Hepatocyte (in vitro differentiated cells): ENCODE measurements at regions not wholly inside any gene's neighbourhood (a gene's known extent, or its start where the extent isn't known, plus 50 kb on each side); places are given as distances from the start of the nearest gene placed in this dataset.

Experiments
- DNase-seq: peaks from one replicate; pipeline ENCODE4 v3.0.0-alpha.2; 2016; ENCODE audit warnings: low spot score
- H2AFZ ChIP-seq: fragments of 200-600 bp; sonication (generic); 2 replicates; pipeline ENCODE4 v1.6.0; 2016; ENCODE audit warnings: antibody characterized with exemption, mild to moderate bottlenecking
- H3K27ac ChIP-seq: fragments of 200-600 bp; sonication (generic); 2 replicates; pipeline ENCODE4 v1.5.1; 2016; ENCODE audit warnings: mild to moderate bottlenecking
- H3K27me3 ChIP-seq: fragments of 200-600 bp; sonication (generic); 2 replicates; pipeline ENCODE4 v1.6.1; 2016
- H3K36me3 ChIP-seq: fragments of 200-600 bp; sonication (generic); replicated peaks from 2 replicates; pipeline ENCODE4 v1.5.1; 2016; ENCODE audit warnings: low read depth; ENCODE audit not compliant: insufficient read depth
- H3K4me1 ChIP-seq: fragments of 200-600 bp; sonication (generic); 2 replicates; pipeline ENCODE4 v1.5.1; 2016; ENCODE audit warnings: mild to moderate bottlenecking, moderate library complexity; ENCODE audit not compliant: insufficient read depth
- H3K4me2 ChIP-seq: fragments of 200-600 bp; sonication (generic); 2 replicates; pipeline ENCODE4 v1.6.0; 2016
- H3K4me3 ChIP-seq: fragments of 200-600 bp; sonication (generic); 2 replicates; pipeline ENCODE4 v1.5.1; 2016; ENCODE audit warnings: mild to moderate bottlenecking
- H3K79me2 ChIP-seq: fragments of 200-600 bp; sonication (generic); 2 replicates; pipeline ENCODE4 v1.6.0; 2017; ENCODE audit warnings: mild to moderate bottlenecking
- H3K9me2 ChIP-seq: fragments of 200-600 bp; sonication (generic); replicated peaks from 2 replicates; pipeline ENCODE4 v1.6.0; 2017; ENCODE audit warnings: mild to moderate bottlenecking; ENCODE audit not compliant: insufficient read depth
- H3K9me3 ChIP-seq: fragments of 200-600 bp; sonication (generic); 2 replicates; pipeline ENCODE4 v1.5.1; 2016; ENCODE audit warnings: low read depth, mild to moderate bottlenecking
- H4K20me1 ChIP-seq: fragments of 200-600 bp; sonication (generic); 2 replicates; pipeline ENCODE4 v1.6.0; 2016; ENCODE audit warnings: mild to moderate bottlenecking; ENCODE audit not compliant: insufficient read depth, poor library complexity, severe bottlenecking
- CTCF ChIP-seq: fragments of 200-600 bp; sonication (generic); IDR thresholded peaks from 2 replicates; pipeline ENCODE4 v1.5.1; 2016; ENCODE audit warnings: antibody characterized with exemption, mild to moderate bottlenecking; ENCODE audit not compliant: poor library complexity
- EZH2 ChIP-seq: fragments of 200-600 bp; sonication (generic); IDR thresholded peaks from 2 replicates; pipeline ENCODE4 v1.6.1; 2016; ENCODE audit warnings: antibody characterized with exemption, mild to moderate bottlenecking, borderline replicate concordance
- EZH2phosphoT487 ChIP-seq: fragments of 200-600 bp; sonication (generic); IDR thresholded peaks from one replicate; pipeline ENCODE4 v1.6.1; 2018; ENCODE audit warnings: antibody characterized with exemption, mild to moderate bottlenecking, low read depth, moderate library complexity; ENCODE audit not compliant: unreplicated experiment, severe bottlenecking
- WGBS: methylation state at CpG from one replicate; pipeline ENCODE4 v1.1.6; 2016; ENCODE audit warnings: low lambda C conversion rate; ENCODE audit errors: missing lambda C conversion rate; 5-methylcytosine and 5-hydroxymethylcytosine counted together

GRCh38 chr14:51491036-51491545, 160.6 kb upstream of the FRMD6 start:
- no peaks in the 10 kb centered on the region for H3K79me2 ChIP-seq
- H3K27me3 ChIP-seq, result no peaks in the 10 kb centered on the region
- H3K4me2 ChIP-seq, result no peak overlapping the region
- no peak for DNase-seq
- H3K9me2 ChIP-seq, result no peaks in the 10 kb centered on the region
- H3K36me3 ChIP-seq, result no peaks in the 10 kb centered on the region
- TF ChIP-seq EZH2phosphoT487, result no peak
- TF ChIP-seq EZH2, result no peak
- TF ChIP-seq CTCF, result no peak
- peaks cover 6% of the 10 kb centered on the region for H3K4me1 ChIP-seq
- no peak overlapping the region for H3K27ac ChIP-seq
- no peaks in the 10 kb centered on the region for H3K9me3 ChIP-seq
- no peak overlapping the region for H2AFZ ChIP-seq
- 71% methylated on average over 3 of the region's 3 CpGs for WGBS
- no peak overlapping the region for H3K4me3 ChIP-seq
- H4K20me1 ChIP-seq, result no peaks in the 10 kb centered on the region

GRCh38 chr14:51491776-51492175, 159.9 kb upstream of the FRMD6 start:
- H3K4me3 ChIP-seq, result no peak overlapping the region
- WGBS, result 61% methylated on average over 3 of the region's 3 CpGs
- no peaks in the 10 kb centered on the region for H3K9me3 ChIP-seq
- no peaks in the 10 kb centered on the region for H3K9me2 ChIP-seq
- no peak overlapping the region for H2AFZ ChIP-seq
- no peaks in the 10 kb centered on the region for H3K27me3 ChIP-seq
- H3K4me1 ChIP-seq, result peaks cover 6% of the 10 kb centered on the region
- no peak overlapping the region for H3K4me2 ChIP-seq
- TF ChIP-seq EZH2 (no peak), CTCF (no peak), EZH2phosphoT487 (no peak)
- H3K79me2 ChIP-seq, result no peaks in the 10 kb centered on the region
- no peak for DNase-seq
- no peaks in the 10 kb centered on the region for H3K36me3 ChIP-seq
- H3K27ac ChIP-seq, result no peak overlapping the region
- H4K20me1 ChIP-seq, result no peaks in the 10 kb centered on the region

GRCh38 chr14:51495319-51495718, 156.4 kb upstream of the FRMD6 start:
- no peak overlapping the region for H3K27ac ChIP-seq
- no peak for DNase-seq
- no peaks in the 10 kb centered on the region for H3K36me3 ChIP-seq
- no peaks in the 10 kb centered on the region for H3K9me2 ChIP-seq
- H3K27me3 ChIP-seq, result no peaks in the 10 kb centered on the region
- no peaks in the 10 kb centered on the region for H4K20me1 ChIP-seq
- 81% methylated on average over 2 of the region's 2 CpGs for WGBS
- no peak overlapping the region for H3K4me3 ChIP-seq
- TF ChIP-seq CTCF, result no peak
- TF ChIP-seq EZH2, result no peak
- TF ChIP-seq EZH2phosphoT487, result no peak
- H3K79me2 ChIP-seq, result no peaks in the 10 kb centered on the region
- H3K9me3 ChIP-seq, result peaks cover 8% of the 10 kb centered on the region
- H2AFZ ChIP-seq, result no peak overlapping the region
- H3K4me1 ChIP-seq, result peaks cover 6% of the 10 kb centered on the region
- H3K4me2 ChIP-seq, result no peak overlapping the region
